Epithelial cell of proximal tubule (primary cell): ENCODE measurements at regions not wholly inside any gene's neighbourhood (a gene's known extent, or its start where the extent isn't known, plus 50 kb on each side); places are given as distances from the start of the nearest gene placed in this dataset.
A peak's percentile ranks its signal among the peaks of the same experiment; 100 is the strongest.

Source experiments
- DNase-seq: peaks from one replicate; pipeline ENCODE4 v3.0.0-alpha.2; 2011; ENCODE audit warnings: low read depth
- H3K4me3 ChIP-seq: 2 replicates; pipeline ENCODE4 v1.5.1; 2011; ENCODE audit warnings: low read depth, mild to moderate bottlenecking, low read length
- TF ChIP-seq, protein P1 (sequence below): conservative IDR thresholded peaks from 2 replicates; pipeline ENCODE4 v1.5.1; 2012; ENCODE audit warnings: low read depth, mild to moderate bottlenecking, low read length

DNA sequence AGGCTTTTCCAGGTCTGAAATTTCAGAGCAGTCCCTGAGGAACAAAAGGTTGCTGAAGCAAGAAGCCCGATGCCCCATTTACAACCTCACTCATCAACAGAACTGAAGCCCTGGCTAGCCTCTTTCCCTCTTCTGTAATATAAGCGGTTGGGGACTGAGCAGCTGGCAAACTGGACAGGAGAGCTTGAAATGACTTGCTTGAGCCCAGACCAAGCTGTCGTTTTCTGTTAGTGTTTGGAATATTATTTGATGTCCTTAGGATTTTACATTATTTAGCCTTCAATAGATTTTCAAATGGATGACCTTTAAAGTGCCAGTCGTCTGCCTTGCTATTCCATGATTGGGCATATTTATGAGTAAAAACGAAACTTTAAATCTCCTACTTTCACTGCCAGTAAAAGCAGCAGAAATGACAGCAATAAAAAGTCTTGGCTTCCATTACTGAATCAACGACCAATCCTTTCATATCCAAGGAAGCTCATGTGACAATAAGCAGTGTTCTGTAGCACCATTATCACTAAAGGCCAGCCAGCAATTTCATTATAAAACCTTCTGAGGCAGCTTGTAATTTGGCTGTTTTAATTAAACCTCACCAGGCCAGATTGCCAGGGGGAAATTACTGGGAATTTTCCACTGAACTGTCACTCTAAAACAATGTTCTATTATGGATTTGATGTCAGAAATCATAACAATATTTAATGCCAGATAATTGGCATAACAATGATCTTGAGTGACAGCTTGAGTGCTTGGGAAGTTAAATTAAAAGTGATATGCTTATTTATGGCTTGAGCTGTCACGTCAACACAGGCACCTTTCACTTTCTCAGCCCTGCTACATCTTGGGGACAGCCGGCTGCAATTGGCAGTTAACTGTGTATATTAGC is 85.9 kb downstream of the LSMEM1 start:
- DNase-seq: no peak
- TF ChIP-seq, protein P1, sequence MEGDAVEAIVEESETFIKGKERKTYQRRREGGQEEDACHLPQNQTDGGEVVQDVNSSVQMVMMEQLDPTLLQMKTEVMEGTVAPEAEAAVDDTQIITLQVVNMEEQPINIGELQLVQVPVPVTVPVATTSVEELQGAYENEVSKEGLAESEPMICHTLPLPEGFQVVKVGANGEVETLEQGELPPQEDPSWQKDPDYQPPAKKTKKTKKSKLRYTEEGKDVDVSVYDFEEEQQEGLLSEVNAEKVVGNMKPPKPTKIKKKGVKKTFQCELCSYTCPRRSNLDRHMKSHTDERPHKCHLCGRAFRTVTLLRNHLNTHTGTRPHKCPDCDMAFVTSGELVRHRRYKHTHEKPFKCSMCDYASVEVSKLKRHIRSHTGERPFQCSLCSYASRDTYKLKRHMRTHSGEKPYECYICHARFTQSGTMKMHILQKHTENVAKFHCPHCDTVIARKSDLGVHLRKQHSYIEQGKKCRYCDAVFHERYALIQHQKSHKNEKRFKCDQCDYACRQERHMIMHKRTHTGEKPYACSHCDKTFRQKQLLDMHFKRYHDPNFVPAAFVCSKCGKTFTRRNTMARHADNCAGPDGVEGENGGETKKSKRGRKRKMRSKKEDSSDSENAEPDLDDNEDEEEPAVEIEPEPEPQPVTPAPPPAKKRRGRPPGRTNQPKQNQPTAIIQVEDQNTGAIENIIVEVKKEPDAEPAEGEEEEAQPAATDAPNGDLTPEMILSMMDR: no peak
- no peak overlapping the region for H3K4me3 ChIP-seq

DNA sequence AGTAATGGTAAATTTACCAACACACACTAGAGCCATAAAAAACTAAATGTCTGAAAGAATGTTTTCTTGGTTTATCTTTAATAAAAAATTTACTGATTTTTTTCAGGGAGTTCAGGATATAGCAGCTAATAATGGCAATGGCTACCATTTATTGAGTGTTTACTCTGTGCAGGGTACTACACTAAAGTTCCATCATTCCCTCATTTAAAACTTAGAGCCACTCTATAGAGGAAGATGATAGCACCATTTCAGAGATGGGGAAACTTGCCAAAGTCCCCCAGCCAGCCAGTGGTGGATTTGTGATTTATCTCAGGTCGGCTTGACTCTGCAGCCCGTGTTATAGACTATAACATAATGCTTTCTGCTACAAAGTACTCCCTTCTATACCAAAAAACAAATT is 86.6 kb downstream of the LSMEM1 start:
- DNase-seq: no peak
- TF ChIP-seq, protein P1: no peak
- H3K4me3 ChIP-seq: no peak overlapping the region

DNA sequence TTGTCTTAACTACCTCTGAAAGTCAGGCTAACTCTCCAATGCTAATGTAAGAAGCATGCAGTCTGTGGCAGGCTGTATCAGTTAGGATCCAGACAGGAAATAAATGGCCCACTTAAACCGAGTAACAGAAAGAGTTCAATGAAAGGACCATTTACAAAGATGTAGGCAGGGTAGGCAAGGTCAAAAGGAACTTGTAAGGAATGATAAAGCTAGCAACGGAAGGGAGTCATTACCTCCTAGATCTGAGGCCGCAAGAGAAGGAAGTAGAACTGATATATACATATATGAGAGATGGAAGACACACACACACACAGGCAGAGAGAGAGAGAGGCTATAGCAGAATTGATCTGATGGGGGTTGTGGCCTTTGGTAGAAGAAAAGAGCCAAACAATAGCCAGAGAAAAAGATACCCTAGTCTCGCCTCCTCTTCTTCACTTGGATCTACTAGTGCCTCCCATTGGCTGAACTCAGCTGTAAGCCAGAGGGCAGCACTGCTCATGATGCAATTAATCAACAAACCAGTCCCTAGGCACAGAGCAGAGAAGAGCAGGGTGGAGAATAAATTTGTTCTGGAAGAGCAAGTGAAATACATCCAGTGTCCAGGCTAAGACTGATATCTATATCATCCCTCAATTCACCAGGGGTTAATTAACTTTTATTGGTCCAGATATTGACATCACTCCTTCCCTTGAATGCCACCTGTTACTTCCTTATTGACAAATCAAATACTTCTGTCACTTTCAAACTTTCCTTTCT is 91.2 kb downstream of the LSMEM1 start:
- no peak overlapping the region for H3K4me3 ChIP-seq
- no peak for DNase-seq
- TF ChIP-seq, protein P1: peak; percentile 45

DNA sequence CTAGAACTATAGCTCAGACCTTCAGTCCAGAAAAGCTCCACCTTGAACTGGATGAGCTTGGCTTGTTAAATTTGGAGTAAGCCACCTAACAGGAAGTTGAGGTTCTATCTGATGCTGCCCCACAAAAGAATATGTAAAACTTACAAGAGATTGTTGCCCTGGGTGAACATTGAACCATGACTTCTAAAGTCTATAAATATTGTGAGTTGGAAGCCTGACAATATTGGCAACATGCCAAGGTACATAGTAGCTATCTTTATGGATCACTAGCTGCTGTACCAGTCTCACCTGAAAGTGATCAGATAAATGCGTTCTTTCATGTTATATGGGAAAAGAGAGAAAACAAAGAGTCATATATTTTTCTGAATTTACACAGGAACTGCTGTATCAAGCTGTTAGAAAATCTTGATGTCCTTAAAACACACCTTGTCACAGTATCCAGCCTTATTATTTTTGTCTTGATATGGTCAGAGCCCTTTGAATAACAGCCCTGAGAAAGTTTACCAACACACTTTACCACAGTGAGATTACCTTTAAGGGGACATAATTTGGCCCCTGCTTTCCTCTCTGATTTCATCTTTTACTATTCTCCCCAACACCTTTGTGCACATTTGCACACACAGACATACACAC is 92.0 kb downstream of the LSMEM1 start:
- H3K4me3 ChIP-seq: no peak overlapping the region
- DNase-seq: peak; percentile 29

DNA sequence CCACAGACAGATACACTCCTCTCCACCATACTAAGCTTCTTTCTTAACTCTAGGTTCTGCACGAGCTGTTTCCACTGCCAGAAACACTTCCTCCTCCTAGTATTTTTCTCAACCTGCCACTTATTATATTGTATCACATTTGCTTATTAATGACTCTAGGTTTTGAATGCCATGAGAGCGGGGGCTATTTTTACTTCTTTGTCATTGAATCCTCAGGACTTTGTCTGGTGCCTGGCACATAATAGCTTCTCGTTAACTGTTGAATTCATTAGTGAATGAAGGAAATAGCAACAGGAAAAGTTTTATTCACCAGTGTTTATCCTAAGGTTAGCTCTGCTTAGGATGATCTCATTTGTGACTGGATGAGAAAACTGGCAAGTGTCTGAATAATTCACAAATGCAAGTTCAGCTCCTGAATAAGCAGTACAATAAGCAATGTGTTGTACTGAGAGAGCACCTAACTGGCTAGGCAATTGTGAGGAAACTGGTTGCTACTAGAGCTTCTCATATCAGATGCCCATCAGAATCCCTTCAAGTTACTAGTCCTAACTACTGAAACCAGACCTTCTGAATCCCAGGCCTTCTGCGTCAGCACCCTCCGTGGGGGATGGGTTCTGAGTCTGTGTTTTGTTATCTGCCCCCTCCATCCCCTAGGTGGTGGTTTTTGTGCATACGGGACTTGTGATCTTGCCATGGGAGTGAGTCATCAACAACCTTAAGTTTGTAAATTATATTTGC is 92.7 kb downstream of the LSMEM1 start:
- no peak overlapping the region for H3K4me3 ChIP-seq
- TF ChIP-seq, protein P1: no peak
- peak; percentile 22 for DNase-seq

More for the DNA sequence above, 92.0 kb downstream of the LSMEM1 start:
- TF ChIP-seq, protein P1: no peak

DNA sequence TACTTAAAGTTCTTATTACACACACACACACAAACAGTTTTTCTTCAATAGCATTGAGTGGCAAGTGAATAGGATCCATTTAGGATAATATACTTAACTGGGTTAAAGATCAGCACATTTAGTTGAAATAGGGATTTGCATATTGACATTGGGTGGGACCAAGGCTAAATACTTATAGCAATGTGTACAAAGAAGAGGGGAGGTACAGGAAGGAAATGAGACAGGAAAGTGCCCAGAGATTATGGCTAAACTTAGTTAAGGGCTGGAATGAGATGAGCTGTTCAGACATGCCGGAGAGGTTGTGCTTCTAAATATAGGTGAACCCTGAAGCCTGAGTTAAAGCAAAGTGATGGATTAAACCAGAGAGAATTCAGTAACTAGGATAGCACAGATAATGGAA is 95.1 kb downstream of the LSMEM1 start:
- TF ChIP-seq, protein P1: no peak
- DNase-seq: no peak

More for the DNA sequence above, 95.1 kb downstream of the LSMEM1 start:
- no peak overlapping the region for H3K4me3 ChIP-seq
